SK-N-SH (cell line): ENCODE measurements at regions not wholly inside any gene's neighbourhood (a gene's known extent, or its start where the extent isn't known, plus 50 kb on each side); places are given as distances from the start of the nearest gene placed in this dataset.

Experiments used
- CTCF ChIP-seq: fragments of 200-600 bp; sonication (generic); IDR thresholded peaks from 2 replicates; pipeline ENCODE4 v1.6.1; 2017; ENCODE audit warnings: antibody characterized with exemption, mild to moderate bottlenecking, moderate library complexity
- ELF1 ChIP-seq: IDR thresholded peaks from 2 replicates; pipeline ENCODE4 v1.4.0; 2012
- EP300 ChIP-seq, 2 experiments: IDR thresholded peaks; 2 replicates each; pipeline versions ENCODE4 v1.4.0 to v1.6.1; 2012; ENCODE audit warnings: borderline replicate concordance in 1 of 2, low read depth in 1 of 2, low read length in 1 of 2
- PBX3 ChIP-seq: IDR thresholded peaks from 2 replicates; pipeline ENCODE4; 2012
- POLR2AphosphoS5 ChIP-seq: IDR thresholded peaks from 2 replicates; pipeline ENCODE4 v1.6.1; 2012; ENCODE audit warnings: low read depth, low read length
- SMC3 ChIP-seq: IDR thresholded peaks from 2 replicates; pipeline ENCODE4 v1.6.1; 2012; ENCODE audit warnings: low read depth, low read length, improper control_type of control experiment
- TAF1 ChIP-seq: IDR thresholded peaks from 2 replicates; pipeline ENCODE4 v1.6.1; 2012; ENCODE audit warnings: low read depth, mild to moderate bottlenecking, low read length, moderate library complexity, borderline replicate concordance
- USF2 ChIP-seq: fragments of 150-350 bp; IDR thresholded peaks from 2 replicates; pipeline ENCODE4 v1.6.1; 2017; ENCODE audit warnings: antibody characterized with exemption, low read length, low read depth, borderline replicate concordance

DNA sequence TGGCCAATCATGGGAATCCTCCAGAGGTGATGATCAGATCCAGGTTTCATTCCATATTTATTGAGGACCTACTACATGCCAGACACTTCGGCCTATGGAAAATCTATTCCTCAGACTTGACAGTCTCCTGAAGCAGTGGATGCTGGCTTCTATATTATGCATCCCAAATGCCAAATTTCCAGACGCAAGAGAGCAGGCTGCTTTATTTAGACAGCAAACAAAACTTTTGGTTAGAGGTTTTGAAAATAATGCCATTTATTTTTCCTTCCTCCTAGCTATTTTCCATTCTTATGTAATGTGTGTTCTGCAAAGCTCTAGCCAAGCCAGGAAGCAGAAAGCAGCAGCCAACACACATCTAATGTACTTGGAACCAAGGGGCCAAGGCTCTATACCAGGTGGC, 330.8 kb downstream of the GPAM start:
- TF ChIP-seq PBX3 (no peak), CTCF (no peak), SMC3 (no peak), POLR2AphosphoS5 (no peak), ELF1 (no peak), USF2 (no peak), TAF1 (no peak), EP300 (IDR thresholded peaks at IDR 0.05; ENCODE audit: borderline replicate concordance in 1 of 2, low read depth in 1 of 2, low read length in 1 of 2) (no peak)
